Testis (tissue), 2 donors: ENCODE measurements at regions not wholly inside any gene's neighbourhood (a gene's known extent, or its start where the extent isn't known, plus 50 kb on each side); places are given as distances from the start of the nearest gene placed in this dataset.

ENCODE experiments used
- DNase-seq: peaks from one replicate; pipeline ENCODE4 v3.0.0-alpha.2; 2019
- H3K27ac ChIP-seq, 2 donors: fragments of 200-600 bp; sonication (generic); one replicate each; pipeline ENCODE4 v1.5.1; 2019
- H3K27me3 ChIP-seq: fragments of 200-600 bp; sonication (generic); one replicate; pipeline ENCODE4 v1.5.1; 2019
- H3K36me3 ChIP-seq: fragments of 200-600 bp; sonication (generic); one replicate; pipeline ENCODE4 v1.5.1; 2017; ENCODE audit warnings: low read depth; ENCODE audit errors: missing control alignments
- H3K4me1 ChIP-seq: fragments of 200-600 bp; sonication (generic); one replicate; pipeline ENCODE4 v1.5.1; 2019
- H3K4me3 ChIP-seq, 2 donors: fragments of 200-600 bp; sonication (generic); one replicate each; pipeline ENCODE4 v1.5.1; 2017 to 2019
- H3K9me3 ChIP-seq: fragments of 200-600 bp; sonication (generic); one replicate; pipeline ENCODE4 v1.5.1; 2017
- POLR2A ChIP-seq: fragments of 450-650 bp; IDR thresholded peaks from one replicate; pipeline ENCODE4 v1.6.1; 2017; ENCODE audit warnings: antibody characterized with exemption, mild to moderate bottlenecking, moderate library complexity
- WGBS, 2 donors: methylation state at CpG; one replicate each; pipeline ENCODE4 v1.1.5; 2018; 5-methylcytosine and 5-hydroxymethylcytosine counted together
- intact Hi-C: fragments of 100-400 bp; cut with DNase I; formaldehyde crosslinking; loops from one replicate; pipeline ENCODE4 v1.15.1; 2023; ENCODE audit warnings: low total_unique reads
- TF ChIP-seq, protein P1 (sequence below), 3 experiments: fragments of 450-650 bp in 2 of 3; fragments of 200-600 bp in 1 of 3; sonication (generic) in 1 of 3; IDR thresholded peaks; one replicate each; pipeline ENCODE4 v1.5.1; 2016 to 2019; ENCODE audit warnings: antibody characterized with exemption in 3 of 3, mild to moderate bottlenecking in 2 of 3, moderate library complexity in 1 of 3

- DNase-seq: no peak
- TF ChIP-seq, protein P1, sequence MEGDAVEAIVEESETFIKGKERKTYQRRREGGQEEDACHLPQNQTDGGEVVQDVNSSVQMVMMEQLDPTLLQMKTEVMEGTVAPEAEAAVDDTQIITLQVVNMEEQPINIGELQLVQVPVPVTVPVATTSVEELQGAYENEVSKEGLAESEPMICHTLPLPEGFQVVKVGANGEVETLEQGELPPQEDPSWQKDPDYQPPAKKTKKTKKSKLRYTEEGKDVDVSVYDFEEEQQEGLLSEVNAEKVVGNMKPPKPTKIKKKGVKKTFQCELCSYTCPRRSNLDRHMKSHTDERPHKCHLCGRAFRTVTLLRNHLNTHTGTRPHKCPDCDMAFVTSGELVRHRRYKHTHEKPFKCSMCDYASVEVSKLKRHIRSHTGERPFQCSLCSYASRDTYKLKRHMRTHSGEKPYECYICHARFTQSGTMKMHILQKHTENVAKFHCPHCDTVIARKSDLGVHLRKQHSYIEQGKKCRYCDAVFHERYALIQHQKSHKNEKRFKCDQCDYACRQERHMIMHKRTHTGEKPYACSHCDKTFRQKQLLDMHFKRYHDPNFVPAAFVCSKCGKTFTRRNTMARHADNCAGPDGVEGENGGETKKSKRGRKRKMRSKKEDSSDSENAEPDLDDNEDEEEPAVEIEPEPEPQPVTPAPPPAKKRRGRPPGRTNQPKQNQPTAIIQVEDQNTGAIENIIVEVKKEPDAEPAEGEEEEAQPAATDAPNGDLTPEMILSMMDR (IDR thresholded peaks at IDR 0.05): no peak
- no peak for TF ChIP-seq POLR2A
- H3K27ac ChIP-seq: no peak overlapping the region
- no peaks in the 10 kb centered on the region for H3K4me1 ChIP-seq
- no peak overlapping the region for H3K4me3 ChIP-seq
- no peaks in the 10 kb centered on the region for H3K9me3 ChIP-seq
- H3K27me3 ChIP-seq: no peaks in the 10 kb centered on the region
- WGBS, 2 donors: 95 to 97% methylated on average over 2 of the region's 2 CpGs
- no peaks in the 10 kb centered on the region for H3K36me3 ChIP-seq
- intact Hi-C loops: no loop called here
Observed at GRCh38 chr16:65413861-65414260, 292.0 kb upstream of the CDH11 start.

DNA sequence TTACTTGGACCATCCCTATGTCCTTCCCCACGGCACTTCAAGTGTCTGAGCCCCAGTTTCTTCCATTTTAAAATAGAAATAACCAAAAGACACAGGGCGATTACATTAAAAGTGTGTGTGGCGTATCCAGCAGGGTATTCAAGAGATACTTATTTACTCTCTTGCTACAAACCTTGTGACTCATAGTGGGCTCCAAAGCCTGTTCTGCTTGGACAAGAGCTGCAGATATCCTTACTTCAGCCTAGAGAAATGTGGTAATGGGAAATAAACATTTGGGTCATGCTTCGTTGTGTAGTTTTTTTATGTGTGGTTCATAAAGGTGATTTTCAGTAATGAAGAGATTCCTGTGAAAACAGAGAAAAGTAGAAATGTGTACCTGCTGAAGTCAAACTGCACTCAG, 288.9 kb upstream of the CDH11 start:
- DNase-seq: no peak
- no peaks in the 10 kb centered on the region for H3K27me3 ChIP-seq
- H3K36me3 ChIP-seq: no peaks in the 10 kb centered on the region
- H3K9me3 ChIP-seq: no peaks in the 10 kb centered on the region
- H3K27ac ChIP-seq: no peak overlapping the region
- H3K4me3 ChIP-seq: no peak overlapping the region
- H3K4me1 ChIP-seq: no peaks in the 10 kb centered on the region
- intact Hi-C loops: no loop called here
- WGBS, 2 donors: 91 to 96% methylated on average over 4 of the region's 4 CpGs
- no peak for TF ChIP-seq POLR2A
- TF ChIP-seq, protein P1 (IDR thresholded peaks at IDR 0.05): no peak

- H3K27ac ChIP-seq: no peak overlapping the region
- WGBS, 2 donors: 93 to 97% methylated on average over 2 of the region's 2 CpGs
- TF ChIP-seq POLR2A: no peak
- no peaks in the 10 kb centered on the region for H3K4me1 ChIP-seq
- intact Hi-C loops: no loop called here
- no peak for DNase-seq
- no peaks in the 10 kb centered on the region for H3K36me3 ChIP-seq
- no peaks in the 10 kb centered on the region for H3K9me3 ChIP-seq
- no peaks in the 10 kb centered on the region for H3K27me3 ChIP-seq
- no peak overlapping the region for H3K4me3 ChIP-seq
Observed at GRCh38 chr16:65409510-65409909, 287.6 kb upstream of the CDH11 start.

DNA sequence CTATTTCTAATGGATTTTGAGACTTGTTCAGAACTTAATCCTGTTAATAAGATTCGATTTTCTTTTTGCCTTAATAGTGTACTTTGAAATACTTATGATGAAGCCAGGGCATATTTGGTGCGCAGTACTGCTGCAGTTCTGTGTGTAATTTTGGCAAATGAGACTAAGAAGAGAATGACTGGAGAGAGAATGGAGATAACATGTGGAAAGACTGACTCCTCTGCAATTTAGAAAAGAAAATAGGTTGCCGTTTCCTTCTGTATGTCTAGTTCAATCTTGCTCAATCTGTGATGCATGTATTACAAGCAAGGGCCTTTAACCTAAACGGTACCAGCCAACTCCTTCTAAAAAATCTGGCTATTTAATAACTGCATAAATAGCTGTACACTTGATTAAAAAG, 285.1 kb upstream of the CDH11 start:
- no peak for DNase-seq
- H3K27me3 ChIP-seq: no peaks in the 10 kb centered on the region
- no peaks in the 10 kb centered on the region for H3K36me3 ChIP-seq
- no peak overlapping the region for H3K27ac ChIP-seq
- WGBS, 2 donors: 41 to 53% methylated on average over 4 of the region's 4 CpGs
- H3K9me3 ChIP-seq: no peaks in the 10 kb centered on the region
- TF ChIP-seq, protein P1 (IDR thresholded peaks at IDR 0.05): no peak
- no peak for TF ChIP-seq POLR2A
- H3K4me3 ChIP-seq: no peak overlapping the region
- no peaks in the 10 kb centered on the region for H3K4me1 ChIP-seq
- intact Hi-C loops: no loop called here

DNA sequence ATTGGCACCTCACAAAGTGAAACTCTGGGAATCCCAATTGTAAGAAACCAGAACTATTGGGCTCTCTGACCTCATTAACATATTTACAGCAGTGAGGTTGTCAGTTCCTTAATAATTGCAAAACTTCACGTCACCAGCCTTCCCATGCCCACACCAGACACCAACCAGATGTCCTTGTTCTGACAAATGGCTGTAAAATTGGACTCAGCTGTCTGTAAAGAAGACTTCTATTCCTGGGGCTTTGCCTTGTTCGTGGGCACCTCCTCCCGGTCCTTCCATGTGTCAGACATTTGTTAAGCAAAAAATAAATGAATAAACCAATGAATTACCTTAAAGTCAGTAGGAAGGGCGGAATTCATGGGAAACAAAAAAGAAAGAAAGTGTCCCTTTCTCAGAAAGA, 284.3 kb upstream of the CDH11 start:
- 82 to 86% methylated on average over 4 of the region's 4 CpGs for WGBS, 2 donors
- no peak for TF ChIP-seq POLR2A
- TF ChIP-seq, protein P1 (IDR thresholded peaks at IDR 0.05): no peak
- no peak for DNase-seq
- no peaks in the 10 kb centered on the region for H3K36me3 ChIP-seq
- H3K4me3 ChIP-seq: no peak overlapping the region
- H3K27me3 ChIP-seq: no peaks in the 10 kb centered on the region
- intact Hi-C loops: no loop called here
- H3K9me3 ChIP-seq: no peaks in the 10 kb centered on the region
- no peaks in the 10 kb centered on the region for H3K4me1 ChIP-seq
- H3K27ac ChIP-seq: no peak overlapping the region
